ENCODE measurements at regions not wholly inside any gene's neighbourhood (a gene's known extent, or its start where the extent isn't known, plus 50 kb on each side); places are given as distances from the start of the nearest gene placed in this dataset.

DNA sequence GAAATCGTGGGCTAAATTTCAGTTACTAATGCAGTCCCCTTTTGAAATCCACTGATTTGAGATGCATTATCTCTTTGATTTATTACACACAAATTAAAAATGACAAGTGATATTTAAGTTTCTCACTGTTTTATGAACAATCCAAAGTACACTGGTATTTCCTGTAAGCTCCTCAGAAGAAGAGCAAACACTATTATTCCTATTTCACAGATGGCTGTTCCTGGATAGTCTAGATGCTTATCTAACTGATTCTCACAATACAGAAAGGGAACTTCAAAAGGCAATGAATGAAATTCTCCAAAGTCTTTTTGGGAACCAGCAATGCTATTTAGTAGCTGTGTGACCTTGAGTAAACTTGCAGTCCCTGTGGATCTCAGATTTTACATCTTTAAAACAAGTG is 404.7 kb upstream of the DAB2 start:
- H3K4me3 ChIP-seq (ENCODE audit: low read depth, low read length): no peak overlapping the region
- peak; percentile 74 for DNase-seq (ENCODE audit: low read depth)
- no peak for TF ChIP-seq CTCF (IDR thresholded peaks at IDR 0.05; ENCODE audit: control insufficient read depth, extremely low read depth, insufficient read depth)

DNA sequence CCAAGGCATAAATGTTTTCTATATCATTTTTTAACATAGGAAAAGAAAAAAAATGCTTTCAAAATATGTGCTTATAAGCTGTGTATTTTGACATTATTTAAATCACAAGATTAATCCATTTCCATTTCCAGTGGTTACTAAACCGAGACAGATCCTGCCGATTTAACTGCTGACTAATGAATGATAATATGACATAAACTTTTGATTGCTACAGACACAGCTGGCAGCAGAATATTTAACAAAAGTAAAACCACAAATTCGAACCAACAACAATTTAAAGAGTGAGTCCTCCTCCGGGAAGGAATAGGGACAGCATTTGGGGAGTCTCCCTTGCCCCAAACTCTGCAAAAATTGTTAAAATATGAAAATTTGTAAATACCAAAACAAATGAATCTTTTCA is 401.3 kb upstream of the DAB2 start:
- no peak for DNase-seq (ENCODE audit: low read depth)
- no peak for TF ChIP-seq CTCF (IDR thresholded peaks at IDR 0.05; ENCODE audit: control insufficient read depth, extremely low read depth, insufficient read depth)
- no peak overlapping the region for H3K4me3 ChIP-seq (ENCODE audit: low read depth, low read length)

GRCh38 chr5:39825301-39825700 is 400.5 kb upstream of the DAB2 start:
- DNase-seq (ENCODE audit: low read depth): no peak
- no peak for TF ChIP-seq CTCF (IDR thresholded peaks at IDR 0.05; ENCODE audit: control insufficient read depth, extremely low read depth, insufficient read depth)
- H3K4me3 ChIP-seq (ENCODE audit: low read depth, low read length): no peak overlapping the region

DNA sequence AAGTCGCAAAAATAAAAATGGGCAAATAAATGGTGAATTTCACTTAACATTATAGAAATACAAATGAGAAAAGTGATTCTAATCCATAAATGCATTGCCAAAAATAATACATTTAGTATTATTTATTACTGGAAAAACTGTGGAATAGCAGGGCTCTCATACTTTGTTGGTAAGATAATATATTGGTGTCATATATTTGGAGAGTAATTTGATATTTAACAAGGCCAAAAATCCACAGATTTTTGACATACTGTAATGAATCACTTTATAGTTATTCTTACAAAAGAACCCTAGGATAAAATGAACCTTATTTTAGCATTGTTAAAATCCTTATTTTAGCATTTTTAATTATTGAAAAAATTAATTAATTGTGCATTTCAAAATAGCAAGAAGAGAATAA is 397.2 kb upstream of the DAB2 start:
- no peak overlapping the region for H3K4me3 ChIP-seq (ENCODE audit: low read depth, low read length)
- DNase-seq (ENCODE audit: low read depth): no peak
- no peak for TF ChIP-seq CTCF (IDR thresholded peaks at IDR 0.05; ENCODE audit: control insufficient read depth, extremely low read depth, insufficient read depth)

GRCh38 chr5:39816866-39817265 is 392.1 kb upstream of the DAB2 start:
- no peak for TF ChIP-seq CTCF (IDR thresholded peaks at IDR 0.05; ENCODE audit: control insufficient read depth, extremely low read depth, insufficient read depth)
- DNase-seq (ENCODE audit: low read depth): no peak
- no peak overlapping the region for H3K4me3 ChIP-seq (ENCODE audit: low read depth, low read length)

GRCh38 chr5:39816156-39816845 is 391.5 kb upstream of the DAB2 start:
- no peak for TF ChIP-seq CTCF (IDR thresholded peaks at IDR 0.05; ENCODE audit: control insufficient read depth, extremely low read depth, insufficient read depth)
- no peak overlapping the region for H3K4me3 ChIP-seq (ENCODE audit: low read depth, low read length)
- no peak for DNase-seq (ENCODE audit: low read depth)

DNA sequence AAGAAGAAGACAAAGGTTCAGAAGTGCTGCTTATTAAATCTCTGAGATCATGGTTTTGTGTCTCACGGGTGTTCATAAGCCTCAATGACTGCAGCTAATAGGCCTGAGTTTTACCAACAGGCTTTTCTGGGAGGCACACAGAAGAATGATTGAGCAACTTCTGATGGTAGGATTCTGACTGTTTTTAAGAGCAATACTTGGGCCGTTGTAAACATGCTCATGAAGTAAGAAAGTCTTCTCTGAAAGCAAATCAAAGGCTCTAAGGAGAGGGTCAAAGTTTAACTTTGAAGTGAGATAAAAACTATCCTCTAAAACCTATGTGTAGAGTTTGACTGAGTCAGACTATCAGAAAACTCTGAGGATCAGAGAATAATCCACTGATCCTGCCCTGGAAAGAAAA is 390.9 kb upstream of the DAB2 start:
- H3K4me3 ChIP-seq (ENCODE audit: low read depth, low read length): no peak overlapping the region
- DNase-seq (ENCODE audit: low read depth): no peak
- no peak for TF ChIP-seq CTCF (IDR thresholded peaks at IDR 0.05; ENCODE audit: control insufficient read depth, extremely low read depth, insufficient read depth)

Measured in LNCaP clone FGC (cell line).